HEK293 (cell line): ENCODE measurements at regions not wholly inside any gene's neighbourhood (a gene's known extent, or its start where the extent isn't known, plus 50 kb on each side); places are given as distances from the start of the nearest gene placed in this dataset.

ENCODE experiments used
- KLF17 ChIP-seq: fragments of 450-650 bp; formaldehyde crosslinking; IDR thresholded peaks from 2 replicates; pipeline ENCODE4 v1.5.1; 2016; ENCODE audit warnings: missing biosample characterization, missing genetic modification characterization
- ZNF138 ChIP-seq: fragments of 450-650 bp; formaldehyde crosslinking; IDR thresholded peaks from 2 replicates; pipeline ENCODE4 v1.5.1; 2016; ENCODE audit warnings: missing biosample characterization, missing genetic modification characterization, borderline replicate concordance
- ZNF202 ChIP-seq: fragments of 450-650 bp; formaldehyde crosslinking; IDR thresholded peaks from 2 replicates; pipeline ENCODE4 v1.5.1; 2016; ENCODE audit warnings: missing biosample characterization, missing genetic modification characterization, borderline replicate concordance
- ZNF350 ChIP-seq: fragments of 450-650 bp; formaldehyde crosslinking; IDR thresholded peaks from 2 replicates; pipeline ENCODE4 v1.5.0; 2017; ENCODE audit warnings: missing biosample characterization, mild to moderate bottlenecking, missing genetic modification characterization
- ZNF529 ChIP-seq: fragments of 450-650 bp; formaldehyde crosslinking; IDR thresholded peaks from 2 replicates; pipeline ENCODE4 v1.5.1; 2017; ENCODE audit warnings: missing genetic modification characterization, missing biosample characterization; ENCODE audit not compliant: insufficient replicate concordance
- ZNF747 ChIP-seq: fragments of 450-650 bp; formaldehyde crosslinking; IDR thresholded peaks from 2 replicates; pipeline ENCODE4 v1.5.1; 2016; ENCODE audit warnings: missing biosample characterization, missing genetic modification characterization
- TF ChIP-seq, protein P1 (sequence below): fragments of 450-650 bp; formaldehyde crosslinking; IDR thresholded peaks from 2 replicates; pipeline ENCODE4 v1.5.1; 2016; ENCODE audit warnings: missing biosample characterization, missing genetic modification characterization
- TF ChIP-seq, protein P2 (sequence below): fragments of 450-650 bp; formaldehyde crosslinking; conservative IDR thresholded peaks from 2 replicates; pipeline ENCODE4 v1.5.1; 2016; ENCODE audit warnings: low read depth, missing biosample characterization, missing genetic modification characterization

- TF ChIP-seq ZNF747 (tag by site-specific recombination) = no peak
- TF ChIP-seq ZNF350 (tag by site-specific recombination) = no peak
- TF ChIP-seq, protein P1, sequence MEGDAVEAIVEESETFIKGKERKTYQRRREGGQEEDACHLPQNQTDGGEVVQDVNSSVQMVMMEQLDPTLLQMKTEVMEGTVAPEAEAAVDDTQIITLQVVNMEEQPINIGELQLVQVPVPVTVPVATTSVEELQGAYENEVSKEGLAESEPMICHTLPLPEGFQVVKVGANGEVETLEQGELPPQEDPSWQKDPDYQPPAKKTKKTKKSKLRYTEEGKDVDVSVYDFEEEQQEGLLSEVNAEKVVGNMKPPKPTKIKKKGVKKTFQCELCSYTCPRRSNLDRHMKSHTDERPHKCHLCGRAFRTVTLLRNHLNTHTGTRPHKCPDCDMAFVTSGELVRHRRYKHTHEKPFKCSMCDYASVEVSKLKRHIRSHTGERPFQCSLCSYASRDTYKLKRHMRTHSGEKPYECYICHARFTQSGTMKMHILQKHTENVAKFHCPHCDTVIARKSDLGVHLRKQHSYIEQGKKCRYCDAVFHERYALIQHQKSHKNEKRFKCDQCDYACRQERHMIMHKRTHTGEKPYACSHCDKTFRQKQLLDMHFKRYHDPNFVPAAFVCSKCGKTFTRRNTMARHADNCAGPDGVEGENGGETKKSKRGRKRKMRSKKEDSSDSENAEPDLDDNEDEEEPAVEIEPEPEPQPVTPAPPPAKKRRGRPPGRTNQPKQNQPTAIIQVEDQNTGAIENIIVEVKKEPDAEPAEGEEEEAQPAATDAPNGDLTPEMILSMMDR (tag by site-specific recombination) = no peak
- TF ChIP-seq KLF17 (tag by site-specific recombination) = no peak
- TF ChIP-seq, protein P2, sequence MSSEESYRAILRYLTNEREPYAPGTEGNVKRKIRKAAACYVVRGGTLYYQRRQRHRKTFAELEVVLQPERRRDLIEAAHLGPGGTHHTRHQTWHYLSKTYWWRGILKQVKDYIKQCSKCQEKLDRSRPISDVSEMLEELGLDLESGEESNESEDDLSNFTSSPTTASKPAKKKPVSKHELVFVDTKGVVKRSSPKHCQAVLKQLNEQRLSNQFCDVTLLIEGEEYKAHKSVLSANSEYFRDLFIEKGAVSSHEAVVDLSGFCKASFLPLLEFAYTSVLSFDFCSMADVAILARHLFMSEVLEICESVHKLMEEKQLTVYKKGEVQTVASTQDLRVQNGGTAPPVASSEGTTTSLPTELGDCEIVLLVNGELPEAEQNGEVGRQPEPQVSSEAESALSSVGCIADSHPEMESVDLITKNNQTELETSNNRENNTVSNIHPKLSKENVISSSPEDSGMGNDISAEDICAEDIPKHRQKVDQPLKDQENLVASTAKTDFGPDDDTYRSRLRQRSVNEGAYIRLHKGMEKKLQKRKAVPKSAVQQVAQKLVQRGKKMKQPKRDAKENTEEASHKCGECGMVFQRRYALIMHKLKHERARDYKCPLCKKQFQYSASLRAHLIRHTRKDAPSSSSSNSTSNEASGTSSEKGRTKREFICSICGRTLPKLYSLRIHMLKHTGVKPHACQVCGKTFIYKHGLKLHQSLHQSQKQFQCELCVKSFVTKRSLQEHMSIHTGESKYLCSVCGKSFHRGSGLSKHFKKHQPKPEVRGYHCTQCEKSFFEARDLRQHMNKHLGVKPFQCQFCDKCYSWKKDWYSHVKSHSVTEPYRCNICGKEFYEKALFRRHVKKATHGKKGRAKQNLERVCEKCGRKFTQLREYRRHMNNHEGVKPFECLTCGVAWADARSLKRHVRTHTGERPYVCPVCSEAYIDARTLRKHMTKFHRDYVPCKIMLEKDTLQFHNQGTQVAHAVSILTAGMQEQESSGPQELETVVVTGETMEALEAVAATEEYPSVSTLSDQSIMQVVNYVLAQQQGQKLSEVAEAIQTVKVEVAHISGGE (tag by site-specific recombination) = no peak
- TF ChIP-seq ZNF202 (tag by site-specific recombination) = no peak
- TF ChIP-seq ZNF529 (tag by site-specific recombination) = no peak
- TF ChIP-seq ZNF138 = no peak
These were observed 803.5 kb downstream of the FLRT2 start for GRCh38 chr14:86333493-86333892.
